ENCODE measurements at regions not wholly inside any gene's neighbourhood (a gene's known extent, or its start where the extent isn't known, plus 50 kb on each side); places are given as distances from the start of the nearest gene placed in this dataset.
A peak's percentile ranks its signal among the peaks of the same experiment; 100 is the strongest.

DNA sequence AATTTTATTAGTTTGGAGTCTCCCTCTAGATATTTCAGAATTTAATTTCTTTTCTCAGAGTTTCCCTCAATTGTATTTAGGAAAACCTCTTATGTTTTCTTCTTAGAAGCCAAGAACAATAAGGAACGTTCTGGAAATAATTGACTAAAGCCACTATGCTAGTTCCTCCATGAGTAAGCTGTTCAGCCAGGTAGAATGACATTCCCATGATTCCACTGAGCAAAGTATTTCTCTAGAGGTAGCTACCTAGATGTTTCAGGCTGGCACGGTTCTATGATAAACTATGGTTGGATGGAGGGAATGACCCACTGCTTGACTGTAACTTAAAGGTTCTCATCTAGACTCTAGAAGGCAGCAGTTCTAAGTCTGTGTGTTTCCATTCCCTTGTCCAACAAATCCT is 62.4 kb downstream of the CLDN17 start:
- H3K27me3 ChIP-seq (ENCODE audit: insufficient read depth, low read depth, low read length), result no peaks in the 10 kb centered on the region
- H3K27ac ChIP-seq (ENCODE audit: low read length), result no peak overlapping the region
- no peaks in the 10 kb centered on the region for H3K79me2 ChIP-seq (replicated peaks; ENCODE audit: insufficient read depth, low read length)
- no peak overlapping the region for H2AFZ ChIP-seq (ENCODE audit: low read depth, low read length)
- H3K36me3 ChIP-seq (ENCODE audit: insufficient read depth, low read length), result no peaks in the 10 kb centered on the region
- no peak for TF ChIP-seq SMC3 (conservative IDR thresholded peaks at IDR 0.05; ENCODE audit: poor library complexity)
- TF ChIP-seq POLR2AphosphoS5 (IDR thresholded peaks at IDR 0.05), result no peak
- TF ChIP-seq REST (IDR thresholded peaks at IDR 0.05; ENCODE audit: borderline replicate concordance), result no peak
- TF ChIP-seq RAD21 (conservative IDR thresholded peaks at IDR 0.05), result no peak
- TF ChIP-seq MXI1 (conservative IDR thresholded peaks at IDR 0.05; ENCODE audit: poor library complexity, severe bottlenecking), result no peak
- TF ChIP-seq EP300 (conservative IDR thresholded peaks at IDR 0.05; ENCODE audit: poor library complexity, severe bottlenecking), result no peak
- no peak for TF ChIP-seq EZH2 (IDR thresholded peaks at IDR 0.05; ENCODE audit: borderline replicate concordance, insufficient read depth, low read length, poor library complexity, severe bottlenecking)
- TF ChIP-seq TAF1 (IDR thresholded peaks at IDR 0.05; ENCODE audit: low read depth), result no peak
- no peak for TF ChIP-seq CTCF (IDR thresholded peaks at IDR 0.05; ENCODE audit: poor library complexity, severe bottlenecking)
- no peaks in the 10 kb centered on the region for H3K9me2 ChIP-seq (ENCODE audit: insufficient read depth, low read length)
- H4K20me1 ChIP-seq (ENCODE audit: insufficient read depth), result no peaks in the 10 kb centered on the region
- H3K9me3 ChIP-seq (ENCODE audit: low read length), result no peaks in the 10 kb centered on the region
- H3F3A ChIP-seq (ENCODE audit: insufficient read depth, low read length, poor library complexity, severe bottlenecking), result no peaks in the 10 kb centered on the region
- H3K4me2 ChIP-seq (ENCODE audit: low read length), result no peak overlapping the region
- no peak overlapping the region for H3K4me3 ChIP-seq (ENCODE audit: low read length)
- no peak overlapping the region for H3K9ac ChIP-seq (ENCODE audit: low read length)

DNA sequence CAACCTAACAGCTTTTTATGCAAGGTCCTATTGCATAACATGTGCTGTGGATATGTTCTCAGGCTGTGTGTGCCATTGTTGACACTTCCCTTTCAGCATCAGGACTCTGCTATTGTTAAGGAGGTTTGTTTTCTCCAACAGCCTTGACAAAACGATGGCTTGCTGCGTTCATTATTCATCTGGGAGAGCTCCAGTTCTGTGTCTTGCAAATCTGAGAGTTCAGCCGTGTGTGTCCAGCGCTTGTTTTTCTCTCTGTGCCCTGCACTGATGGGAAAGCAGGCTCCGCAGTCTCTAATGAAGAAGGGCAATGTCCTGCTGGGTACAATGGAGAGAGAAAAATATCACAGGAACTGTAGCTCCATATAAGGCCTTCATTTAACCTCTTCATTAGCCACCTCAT is 63.7 kb downstream of the CLDN17 start:
- H3K9me2 ChIP-seq (ENCODE audit: insufficient read depth, low read length), result no peaks in the 10 kb centered on the region
- H3K9ac ChIP-seq (ENCODE audit: low read length), result no peak overlapping the region
- H3K79me2 ChIP-seq (replicated peaks; ENCODE audit: insufficient read depth, low read length), result no peaks in the 10 kb centered on the region
- TF ChIP-seq MXI1 (conservative IDR thresholded peaks at IDR 0.05; ENCODE audit: poor library complexity, severe bottlenecking), result no peak
- no peak for TF ChIP-seq EP300 (conservative IDR thresholded peaks at IDR 0.05; ENCODE audit: poor library complexity, severe bottlenecking)
- TF ChIP-seq SMC3 (conservative IDR thresholded peaks at IDR 0.05; ENCODE audit: poor library complexity), result no peak
- TF ChIP-seq POLR2AphosphoS5 (IDR thresholded peaks at IDR 0.05), result no peak
- TF ChIP-seq REST (IDR thresholded peaks at IDR 0.05; ENCODE audit: borderline replicate concordance), result no peak
- no peaks in the 10 kb centered on the region for H3K36me3 ChIP-seq (ENCODE audit: insufficient read depth, low read length)
- H3K27me3 ChIP-seq (ENCODE audit: insufficient read depth, low read depth, low read length), result no peaks in the 10 kb centered on the region
- no peak overlapping the region for H3K4me3 ChIP-seq (ENCODE audit: low read length)
- no peaks in the 10 kb centered on the region for H3K9me3 ChIP-seq (ENCODE audit: low read length)
- peak overlapping the region; percentile 13 for H3K27ac ChIP-seq (ENCODE audit: low read length)
- no peak overlapping the region for H2AFZ ChIP-seq (ENCODE audit: low read depth, low read length)
- no peaks in the 10 kb centered on the region for H4K20me1 ChIP-seq (ENCODE audit: insufficient read depth)
- H3K4me2 ChIP-seq (ENCODE audit: low read length), result no peak overlapping the region
- no peaks in the 10 kb centered on the region for H3F3A ChIP-seq (ENCODE audit: insufficient read depth, low read length, poor library complexity, severe bottlenecking)
